Lung (tissue), 12 donors: ENCODE measurements at regions not wholly inside any gene's neighbourhood (a gene's known extent, or its start where the extent isn't known, plus 50 kb on each side); places are given as distances from the start of the nearest gene placed in this dataset. TPM values are rescaled to one million over a fixed set of nuclear protein-coding genes. Genes with fewer than 3 reads are reported as not detected.
"Not testable (repeated sequence)": the region's sequence is repeated elsewhere in the genome, so short reads cannot be mapped to it uniquely, and the experiment has no call there.

Source experiments
- ATAC-seq: fragments of 200-7000 bp; cut with Tn5 transposase; one replicate; pipeline ENCODE4 v1.9.1; 2020; ENCODE audit warnings: moderate number of reproducible peaks; ENCODE audit not compliant: insufficient read depth, low FRiP score
- DNase-seq, 3 donors: peaks; one replicate each; pipeline ENCODE4 v3.0.0-alpha.2; 2013 to 2017
- H3K27ac ChIP-seq, 2 donors: one replicate each; pipeline ENCODE4 v1.5.1; 2013; ENCODE audit warnings: mild to moderate bottlenecking in 2 of 2, moderate library complexity in 2 of 2, control low read depth in 1 of 2, inconsistent platforms in 1 of 2, low read depth in 1 of 2, low read length in 1 of 2
- H3K27me3 ChIP-seq, 3 donors: one replicate each; pipeline ENCODE4 v1.5.1; 2013; ENCODE audit warnings: low read length in 2 of 3; ENCODE audit not compliant: control insufficient read depth in 3 of 3, insufficient read depth in 3 of 3
- H3K36me3 ChIP-seq, 4 donors: one replicate each; pipeline ENCODE4 v1.5.1; 2013; ENCODE audit warnings: low read length in 4 of 4, mild to moderate bottlenecking in 1 of 4, moderate library complexity in 1 of 4; ENCODE audit not compliant: control insufficient read depth in 4 of 4, insufficient read depth in 4 of 4
- H3K4me1 ChIP-seq, 5 donors: one replicate each; pipeline ENCODE4 v1.5.1; 2013; ENCODE audit warnings: low read length in 5 of 5, mild to moderate bottlenecking in 2 of 5, moderate library complexity in 1 of 5; ENCODE audit not compliant: control insufficient read depth in 5 of 5, insufficient read depth in 5 of 5
- H3K4me3 ChIP-seq: one replicate; pipeline ENCODE4 v1.5.1; 2013; ENCODE audit warnings: mild to moderate bottlenecking, control low read depth, moderate library complexity
- H3K9ac ChIP-seq, 2 donors: one replicate each; pipeline ENCODE4 v1.5.1; 2013; ENCODE audit warnings: low read length in 2 of 2, control low read depth in 1 of 2; ENCODE audit not compliant: insufficient read depth in 1 of 2
- H3K9me3 ChIP-seq, 4 donors: one replicate each; pipeline ENCODE4 v1.5.1; 2013; ENCODE audit warnings: low read length in 3 of 4, mild to moderate bottlenecking in 1 of 4, moderate library complexity in 1 of 4; ENCODE audit not compliant: control insufficient read depth in 4 of 4, insufficient read depth in 3 of 4
- CTCF ChIP-seq: IDR thresholded peaks from 2 replicates; pipeline ENCODE4 v1.5.1; 2012; ENCODE audit warnings: mild to moderate bottlenecking; ENCODE audit errors: control extremely low read depth, extremely low read depth
- WGBS, 2 donors: extraction: QIAGEN DNeasy Blood & Tissue Kit; methylation state at CpG; one replicate each; pipeline ENCODE4 v1.1.7; 2013; 5-methylcytosine and 5-hydroxymethylcytosine counted together
- small RNA-seq: library from RNA; depleted of rRNA; stranded (forward); fragments of <200 nt; gene quantifications from one replicate; pipeline ENCODE3, GENCODE V24; 2014; ENCODE audit warnings: low replicate concordance
- donor health status: control.
- donor health status: control.
- donor health status: Bipolar disorder and iron deficiency.
- donor health status: healthy.
- donor health status: DM: yes; HTN: yes; CAD: no.

DNA sequence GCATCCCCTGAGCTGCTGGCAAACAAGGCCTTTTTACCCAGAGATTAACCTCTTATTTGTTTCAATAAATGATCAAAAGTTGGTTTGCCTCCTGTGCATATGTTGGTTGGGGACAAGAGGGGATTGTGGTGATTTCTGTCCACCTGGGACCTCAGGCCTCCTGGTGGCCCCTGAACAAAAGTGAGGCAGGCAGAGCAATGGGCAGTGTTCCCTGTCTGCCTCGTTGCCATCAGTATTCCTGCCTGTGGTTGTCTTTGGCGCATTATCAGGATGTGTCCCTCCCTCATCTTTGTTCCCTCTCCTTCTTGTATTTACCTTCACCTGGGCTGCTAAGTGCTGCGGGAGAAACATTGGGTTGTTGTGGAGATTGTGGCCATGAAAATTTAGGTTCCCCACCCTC is 65.3 kb upstream of the DRD5 start:
- no peak for ATAC-seq
- 43 to 78% methylated on average over 3 of the region's 3 CpGs for WGBS, 2 donors

DNA sequence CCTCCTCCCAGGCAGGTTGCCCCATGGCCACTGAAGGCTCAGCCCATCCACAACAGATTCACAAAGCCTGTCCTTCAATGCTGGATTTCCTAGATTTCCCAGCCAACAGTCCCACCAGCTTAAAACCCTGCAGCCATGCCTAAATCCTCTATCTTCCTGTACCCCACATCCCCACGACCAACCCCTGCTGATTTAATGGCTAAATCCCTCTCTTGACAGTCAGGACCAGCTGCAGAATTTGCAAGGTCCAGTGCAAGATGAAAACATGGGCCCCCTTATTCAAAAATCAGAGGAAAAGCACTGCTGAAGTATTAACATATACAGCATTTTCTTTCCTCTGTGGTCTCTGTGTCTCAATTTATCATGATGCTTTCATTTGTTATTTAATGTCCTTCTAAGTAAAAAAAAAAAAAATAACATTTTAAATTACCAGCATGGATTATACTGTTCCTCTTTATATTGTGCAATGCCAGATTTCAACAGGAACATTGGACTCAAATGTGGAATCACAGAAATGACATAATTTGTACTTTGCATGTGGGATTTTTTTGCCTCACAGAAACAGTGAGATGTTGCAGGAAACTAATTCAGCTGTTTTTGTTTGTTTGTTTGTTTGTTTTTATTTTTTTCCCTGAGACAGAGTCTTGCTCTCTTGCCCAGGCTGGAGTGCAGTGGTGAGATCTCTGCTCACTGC is 63.0 kb upstream of the DRD5 start:
- not testable (repeated sequence) for H3K4me1 ChIP-seq, H3K36me3 ChIP-seq, H3K27ac ChIP-seq, H3K9ac ChIP-seq, H3K27me3 ChIP-seq, H3K9me3 ChIP-seq, H3K4me3 ChIP-seq, ATAC-seq
- peak in 1 of 3 donors; percentile 14 for DNase-seq
- 29 to 31% methylated on average over 1 of the region's 1 CpG for WGBS, 2 donors

More for the DNA sequence above, 65.3 kb upstream of the DRD5 start:
- Histone ChIP-seq H3K4me3 (no peak overlapping the region), H3K36me3 (no peaks in the 10 kb centered on the region), H3K9me3 (no peaks in the 10 kb centered on the region), H3K4me1 (no peaks in the 10 kb centered on the region), H3K9ac (no peak overlapping the region), H3K27me3 (no peaks in the 10 kb centered on the region), H3K27ac (no peak overlapping the region)
- TF ChIP-seq CTCF = no peak
- no peak for DNase-seq

GRCh38 chr4:9722131-9722530 is 59.3 kb upstream of the DRD5 start:
- not testable (repeated sequence) for H3K36me3 ChIP-seq, ATAC-seq, H3K27me3 ChIP-seq, H3K4me1 ChIP-seq, H3K4me3 ChIP-seq, H3K9me3 ChIP-seq, H3K27ac ChIP-seq, DNase-seq, H3K9ac ChIP-seq
- WGBS, 2 donors = 86 to 87% methylated on average over 11 of the region's 11 CpGs

Small RNA genes in the stretch of these regions (small RNA-seq; reads per million reads assigned to genes)
- not detected for gene MIR548I2
- not detected for gene RF00017
- gene SNRPCP13 = not detected
